H9 (cell line): ENCODE measurements at regions not wholly inside any gene's neighbourhood (a gene's known extent, or its start where the extent isn't known, plus 50 kb on each side); places are given as distances from the start of the nearest gene placed in this dataset.

Experiments used
- DNase-seq: peaks from one replicate; pipeline ENCODE4 v3.0.0-alpha.2; 2017
- H2AFZ ChIP-seq: one replicate; pipeline ENCODE4 v1.6.1; 2013; ENCODE audit warnings: mild to moderate bottlenecking, low read length, control low read depth, moderate library complexity
- H2AK5ac ChIP-seq: 2 replicates; pipeline ENCODE4 v1.6.1; 2013; ENCODE audit warnings: low read length, control low read depth, mixed read lengths; ENCODE audit not compliant: insufficient read length
- H2BK120ac ChIP-seq: one replicate; pipeline ENCODE4 v1.6.1; 2013; ENCODE audit warnings: low read depth, mild to moderate bottlenecking, low read length, control low read depth, inconsistent platforms; ENCODE audit not compliant: poor library complexity, severe bottlenecking
- H2BK12ac ChIP-seq: 2 replicates; pipeline ENCODE4 v1.6.1; 2013; ENCODE audit warnings: low read length, control low read depth, mixed read lengths, low read depth; ENCODE audit not compliant: insufficient read length
- H2BK15ac ChIP-seq: 2 replicates; pipeline ENCODE4 v1.6.1; 2013; ENCODE audit warnings: low read depth, low read length, control low read depth
- H2BK20ac ChIP-seq: one replicate; pipeline ENCODE4 v1.6.1; 2013; ENCODE audit warnings: low read depth, mild to moderate bottlenecking, low read length, control low read depth, inconsistent platforms; ENCODE audit not compliant: poor library complexity, severe bottlenecking
- H2BK5ac ChIP-seq: 2 replicates; pipeline ENCODE4 v1.6.1; 2013; ENCODE audit warnings: low read length, control low read depth, mixed read lengths; ENCODE audit not compliant: insufficient read length
- H3K14ac ChIP-seq: 2 replicates; pipeline ENCODE4 v1.6.1; 2013; ENCODE audit warnings: low read length, control low read depth; ENCODE audit not compliant: insufficient read depth
- H3K18ac ChIP-seq: 2 replicates; pipeline ENCODE4 v1.6.1; 2013; ENCODE audit warnings: low read depth, mild to moderate bottlenecking, mixed read lengths, low read length, control low read depth; ENCODE audit not compliant: insufficient read length
- H3K23ac ChIP-seq: 2 replicates; pipeline ENCODE4 v1.6.1; 2013; ENCODE audit warnings: low read length, control low read depth, mixed read lengths, low read depth; ENCODE audit not compliant: insufficient read length
- H3K23me2 ChIP-seq: 2 replicates; pipeline ENCODE4 v1.6.1; 2013; ENCODE audit warnings: low read depth, mild to moderate bottlenecking, mixed read lengths, low read length, control low read depth; ENCODE audit not compliant: insufficient read length, poor library complexity, severe bottlenecking
- H3K27ac ChIP-seq: 2 replicates; pipeline ENCODE4 v1.5.1; 2013; ENCODE audit warnings: low read length, control low read depth, mixed read lengths, low read depth; ENCODE audit not compliant: insufficient read length
- H3K27me3 ChIP-seq: 2 replicates; pipeline ENCODE4 v1.6.1; 2013; ENCODE audit warnings: low read length, control low read depth, inconsistent platforms; ENCODE audit not compliant: insufficient read depth
- H3K4ac ChIP-seq: 2 replicates; pipeline ENCODE4 v1.6.1; 2013; ENCODE audit warnings: low read depth, mild to moderate bottlenecking, control low read depth, inconsistent platforms, low read length, moderate library complexity
- H3K4me1 ChIP-seq: 2 replicates; pipeline ENCODE4 v1.6.1; 2013; ENCODE audit warnings: low read length, control low read depth, inconsistent platforms; ENCODE audit not compliant: insufficient read depth
- H3K4me2 ChIP-seq: 2 replicates; pipeline ENCODE4 v1.6.1; 2013; ENCODE audit warnings: low read length, control low read depth, mixed read lengths; ENCODE audit not compliant: insufficient read length, insufficient read depth
- H3K56ac ChIP-seq: 2 replicates; pipeline ENCODE4 v1.6.1; 2013; ENCODE audit warnings: low read depth, mild to moderate bottlenecking, mixed read lengths, low read length, control low read depth; ENCODE audit not compliant: insufficient read length
- H3K79me1 ChIP-seq: 2 replicates; pipeline ENCODE4 v1.6.1; 2013; ENCODE audit warnings: low read depth, mild to moderate bottlenecking, moderate library complexity, low read length, control low read depth, inconsistent platforms; ENCODE audit not compliant: insufficient read depth, poor library complexity, severe bottlenecking
- H3K79me2 ChIP-seq: 2 replicates; pipeline ENCODE4 v1.6.1; 2013; ENCODE audit warnings: low read length, control low read depth, inconsistent platforms; ENCODE audit not compliant: insufficient read depth
- H3K9ac ChIP-seq: 2 replicates; pipeline ENCODE4 v1.6.1; 2013; ENCODE audit warnings: low read length, control low read depth, mixed read lengths; ENCODE audit not compliant: insufficient read length; ENCODE audit errors: extremely low read depth
- H3K9me3 ChIP-seq: one replicate; pipeline ENCODE4 v1.6.1; 2013; ENCODE audit warnings: low read depth, low read length, inconsistent platforms; ENCODE audit not compliant: control insufficient read depth
- H3T11ph ChIP-seq: one replicate; pipeline ENCODE4 v1.6.1; 2013; ENCODE audit warnings: mild to moderate bottlenecking, low read length, control low read depth, inconsistent platforms
- H4K20me1 ChIP-seq: one replicate; pipeline ENCODE4 v1.6.1; 2013; ENCODE audit not compliant: control insufficient read depth, insufficient read length, insufficient read depth
- H4K5ac ChIP-seq: 2 replicates; pipeline ENCODE4 v1.6.1; 2013; ENCODE audit warnings: low read depth, mild to moderate bottlenecking, mixed read lengths, low read length, control low read depth; ENCODE audit not compliant: insufficient read length
- H4K8ac ChIP-seq: replicated peaks from 2 replicates; pipeline ENCODE4 v1.6.1; 2013; ENCODE audit warnings: low read length, control low read depth, mixed read lengths, low read depth; ENCODE audit not compliant: insufficient read length
- H4K91ac ChIP-seq: 2 replicates; pipeline ENCODE4 v1.6.1; 2013; ENCODE audit warnings: low read depth, mild to moderate bottlenecking, moderate library complexity, mixed read lengths, low read length, control low read depth; ENCODE audit not compliant: insufficient read length
- H3K27ac Mint-ChIP-seq, 3 experiments: 2 replicates in 2 of 3; 3 replicates in 1 of 3; pipeline ENCODE4 v1.8.0; 2020 to 2021; ENCODE audit warnings: mixed read lengths in 3 of 3, mild to moderate bottlenecking in 1 of 3, moderate library complexity in 1 of 3
- H3K27me3 Mint-ChIP-seq: 2 replicates; pipeline ENCODE4 v1.8.0; 2021; ENCODE audit warnings: low read depth, mild to moderate bottlenecking, moderate library complexity, mixed read lengths
- H3K36me3 Mint-ChIP-seq, 3 experiments: 2 replicates in 2 of 3; 3 replicates in 1 of 3; pipeline ENCODE4 v1.8.0; 2020 to 2021; ENCODE audit warnings: low read depth in 3 of 3, mixed read lengths in 3 of 3; ENCODE audit not compliant: insufficient read depth in 1 of 3
- H3K4me1 Mint-ChIP-seq, 2 experiments: 2 replicates each; pipeline ENCODE4 v1.8.0; 2020; ENCODE audit warnings: mixed read lengths in 2 of 2
- H3K4me3 Mint-ChIP-seq, 2 experiments: 2 replicates in 1 of 2; 3 replicates in 1 of 2; pipeline ENCODE4 v1.8.0; 2020 to 2021; ENCODE audit warnings: mild to moderate bottlenecking in 2 of 2, mixed read lengths in 2 of 2, moderate library complexity in 1 of 2
- H3K9me3 Mint-ChIP-seq, 2 experiments: 2 replicates in 1 of 2; 3 replicates in 1 of 2; pipeline ENCODE4 v1.8.0; 2020; ENCODE audit warnings: mild to moderate bottlenecking in 2 of 2, mixed read lengths in 2 of 2, moderate library complexity in 1 of 2
- TF ChIP-seq, protein P1 (sequence below): fragments of 200-600 bp; sonication (generic); conservative IDR thresholded peaks from 3 replicates; pipeline ENCODE4 v1.8.0; 2021; ENCODE audit warnings: antibody characterized with exemption, mild to moderate bottlenecking

DNA sequence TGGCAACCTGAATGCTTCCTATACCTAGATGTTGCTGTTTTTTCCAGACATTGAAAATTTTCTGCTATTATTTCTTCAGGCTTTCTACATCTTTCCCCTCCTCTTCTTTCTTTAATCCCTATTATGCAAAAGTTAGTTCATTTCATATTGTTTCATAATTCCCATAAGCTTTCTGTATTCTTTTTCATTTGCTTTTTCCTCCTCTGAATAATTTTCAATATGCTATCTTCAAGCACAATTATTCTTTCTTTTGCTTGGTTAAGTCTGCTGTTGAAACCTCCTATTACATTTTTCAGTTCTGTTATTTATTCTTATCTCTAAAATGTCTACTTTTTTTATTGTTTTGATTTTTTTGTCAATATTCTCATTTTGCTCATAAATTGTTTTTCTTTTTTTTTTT lies 947.1 kb upstream of the MIR17HG start:
- H3K56ac ChIP-seq, result no peak overlapping the region
- no peak overlapping the region for H2BK20ac ChIP-seq
- H3T11ph ChIP-seq, result no peak overlapping the region
- H2AK5ac ChIP-seq, result no peak overlapping the region
- no peak overlapping the region for H3K27ac ChIP-seq
- H3K36me3 Mint-ChIP-seq, result peaks cover 0 to 16% (median 5%) of the 10 kb centered on the region in 3 experiments; a peak in 5 of 7 replicates
- no peak overlapping the region for H4K8ac ChIP-seq
- no peak overlapping the region for H3K23ac ChIP-seq
- peaks cover 19 to 23% of the 10 kb centered on the region in 2 experiments for H3K4me1 Mint-ChIP-seq
- H3K4me3 Mint-ChIP-seq, result no peak overlapping the region
- TF ChIP-seq, protein P1, sequence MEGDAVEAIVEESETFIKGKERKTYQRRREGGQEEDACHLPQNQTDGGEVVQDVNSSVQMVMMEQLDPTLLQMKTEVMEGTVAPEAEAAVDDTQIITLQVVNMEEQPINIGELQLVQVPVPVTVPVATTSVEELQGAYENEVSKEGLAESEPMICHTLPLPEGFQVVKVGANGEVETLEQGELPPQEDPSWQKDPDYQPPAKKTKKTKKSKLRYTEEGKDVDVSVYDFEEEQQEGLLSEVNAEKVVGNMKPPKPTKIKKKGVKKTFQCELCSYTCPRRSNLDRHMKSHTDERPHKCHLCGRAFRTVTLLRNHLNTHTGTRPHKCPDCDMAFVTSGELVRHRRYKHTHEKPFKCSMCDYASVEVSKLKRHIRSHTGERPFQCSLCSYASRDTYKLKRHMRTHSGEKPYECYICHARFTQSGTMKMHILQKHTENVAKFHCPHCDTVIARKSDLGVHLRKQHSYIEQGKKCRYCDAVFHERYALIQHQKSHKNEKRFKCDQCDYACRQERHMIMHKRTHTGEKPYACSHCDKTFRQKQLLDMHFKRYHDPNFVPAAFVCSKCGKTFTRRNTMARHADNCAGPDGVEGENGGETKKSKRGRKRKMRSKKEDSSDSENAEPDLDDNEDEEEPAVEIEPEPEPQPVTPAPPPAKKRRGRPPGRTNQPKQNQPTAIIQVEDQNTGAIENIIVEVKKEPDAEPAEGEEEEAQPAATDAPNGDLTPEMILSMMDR, result no peak
- no peak overlapping the region for H2BK12ac ChIP-seq
- H3K4ac ChIP-seq, result no peak overlapping the region
- DNase-seq, result no peak
- H3K9me3 Mint-ChIP-seq, result peaks cover 6 to 13% of the 10 kb centered on the region in 2 experiments; a peak in 4 of 5 replicates
- H3K27me3 ChIP-seq, result no peaks in the 10 kb centered on the region
- H3K9me3 ChIP-seq, result no peaks in the 10 kb centered on the region
- no peaks in the 10 kb centered on the region for H3K27me3 Mint-ChIP-seq
- H3K18ac ChIP-seq, result no peak overlapping the region
- no peak overlapping the region for H3K9ac ChIP-seq
- no peak overlapping the region for H4K5ac ChIP-seq
- H2AFZ ChIP-seq, result no peak overlapping the region
- no peak overlapping the region for H3K4me2 ChIP-seq
- H4K20me1 ChIP-seq, result no peaks in the 10 kb centered on the region
- H3K79me1 ChIP-seq, result no peaks in the 10 kb centered on the region
- H2BK120ac ChIP-seq, result no peak overlapping the region
- H3K4me1 ChIP-seq, result peaks cover 5% of the 10 kb centered on the region; the same call in 1 of the 2 replicates
- no peak overlapping the region for H4K91ac ChIP-seq
- no peak overlapping the region for H3K27ac Mint-ChIP-seq
- no peaks in the 10 kb centered on the region for H3K79me2 ChIP-seq
- no peak overlapping the region for H2BK5ac ChIP-seq
- no peak overlapping the region for H3K14ac ChIP-seq
- H2BK15ac ChIP-seq, result no peak overlapping the region
- H3K23me2 ChIP-seq, result no peaks in the 10 kb centered on the region
